Heart left ventricle (tissue), 16 donors: ENCODE measurements at regions not wholly inside any gene's neighbourhood (a gene's known extent, or its start where the extent isn't known, plus 50 kb on each side); places are given as distances from the start of the nearest gene placed in this dataset.

Source experiments
- ATAC-seq, 4 donors: fragments of 200-7000 bp; cut with Tn5 transposase; one replicate each; pipeline ENCODE4 v1.9.1; 2020 to 2022; ENCODE audit warnings: moderate library complexity in 4 of 4, mild to moderate bottlenecking in 3 of 4, moderate number of reproducible peaks in 1 of 4
- DNase-seq, 5 donors: peaks; one replicate each; pipeline ENCODE4 v3.0.0-alpha.2; 2020
- H3K27ac ChIP-seq, 12 donors: fragments of 200-600 bp; sonication (generic) in 4 of 12; one replicate each; pipeline versions ENCODE4 v1.5.0 to v1.8.0; 2016 to 2022; ENCODE audit warnings: mild to moderate bottlenecking in 2 of 12
- H3K27me3 ChIP-seq, 9 donors: fragments of 200-600 bp; sonication (generic) in 2 of 9; one replicate each; pipeline versions ENCODE4 v1.5.1 to v1.8.0; 2016 to 2022; ENCODE audit warnings: mild to moderate bottlenecking in 3 of 9
- H3K36me3 ChIP-seq, 9 donors: fragments of 200-600 bp; sonication (generic) in 2 of 9; one replicate each; pipeline versions ENCODE4 v1.5.0 to v1.8.0; 2018 to 2022; ENCODE audit warnings: mild to moderate bottlenecking in 2 of 9
- H3K4me1 ChIP-seq, 12 donors: fragments of 200-600 bp; sonication (generic) in 4 of 12; one replicate each; pipeline versions ENCODE4 v1.5.0 to v1.8.0; 2016 to 2022; ENCODE audit warnings: mild to moderate bottlenecking in 3 of 12
- H3K4me3 ChIP-seq, 12 donors: fragments of 200-600 bp; sonication (generic) in 4 of 12; one replicate each; pipeline versions ENCODE4 v1.5.0 to v1.8.0; 2017 to 2022; ENCODE audit warnings: mild to moderate bottlenecking in 9 of 12, moderate library complexity in 4 of 12
- H3K9me3 ChIP-seq, 12 donors: fragments of 200-600 bp; sonication (generic) in 4 of 12; one replicate each; pipeline versions ENCODE4 v1.5.0 to v1.8.0; 2016 to 2022; ENCODE audit warnings: mild to moderate bottlenecking in 1 of 12
- POLR2A ChIP-seq, 2 donors: fragments of 450-650 bp; IDR thresholded peaks; one replicate each; pipeline ENCODE4 v1.6.1; 2017; ENCODE audit warnings: antibody characterized with exemption in 2 of 2, mild to moderate bottlenecking in 2 of 2, moderate library complexity in 2 of 2
- WGBS, 4 donors: extraction: QIAGEN DNeasy Blood & Tissue Kit in 2 of 4; methylation state at CpG; one replicate each; pipeline versions ENCODE4 v1.1.5 to v1.1.7; 2013 to 2018; 5-methylcytosine and 5-hydroxymethylcytosine counted together
- intact Hi-C, 10 donors: fragments of 100-400 bp; cut with DNase I; formaldehyde crosslinking; loops; one replicate each; pipeline versions ENCODE4 v1.11.1 to v1.14.2; 2022
- TF ChIP-seq, protein P1 (sequence below), 12 donors: fragments of 200-600 bp; sonication (generic) in 4 of 12; IDR thresholded peaks; one replicate each; pipeline versions ENCODE4 v1.5.0 to v1.8.0; 2018 to 2022; ENCODE audit warnings: antibody characterized with exemption in 12 of 12, mild to moderate bottlenecking in 5 of 12
- donor health status: ischemic (EF 13 %, LVEDD 7.1; RV severe dilation, severe dysfunction).
- donor health status: healthy with polysubstance abuse.
- donor health status: DM: no; HTN: yes; CAD: no.
- donor health status: DM: no; HTN: no; CAD: no.
- donor health status: ischemic (EF 25% LVEDD 6.9; RV normal size, moderate dysfunction).
- donor health status: ischemic (EF 25% LVEDD 5.7; RV mildly dilated, moderate dysfunction).
- donor health status: healthy.
- donor health status: DM: yes; HTN: yes; CAD: no.
- donor health status: ischemic (EF 35%, LVEDD 5.7; RV mildly dilated, moderate dysfunction).
- donor health status: nonischemic (EF 11% LVEDD 7.7; RV severe dilation, severe dysfunction).
- donor health status: DM: yes; HTN: yes; CAD: no.
- donor health status: PGD.
- donor health status: ischemic (EF 29% LVEDD 5.4; RV normal size, mild dysfunction).
- donor health status: nonischemic (EF 23%, LVEDD 6.1; RV moderate dilation, normal function).

DNA sequence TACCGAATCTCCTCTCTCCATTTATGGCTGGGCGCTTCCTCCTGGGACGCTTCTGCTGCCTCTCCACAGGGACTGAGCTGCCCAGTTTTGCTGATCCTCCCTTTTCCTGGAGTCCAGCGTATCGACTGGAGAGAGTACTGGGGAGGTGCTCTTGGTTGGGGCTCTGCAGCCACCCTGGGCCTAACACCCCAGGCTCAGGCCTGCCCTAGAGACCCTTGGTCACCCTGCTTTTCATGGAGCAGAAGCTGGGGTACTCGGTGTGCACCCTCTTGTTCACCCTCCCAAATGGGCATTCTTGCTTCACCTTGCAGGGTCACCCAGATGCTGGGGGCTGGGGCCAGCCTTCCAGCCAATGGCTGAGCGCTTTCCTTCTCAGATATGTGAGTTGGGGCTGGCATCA, 88.8 kb upstream of the RET start:
- ATAC-seq = no peak
- Histone ChIP-seq H3K4me1 (no peaks in the 10 kb centered on the region), H3K27me3 (peaks cover 0 to 6% (median 0%) of the 10 kb centered on the region in 9 donors), H3K9me3 (no peaks in the 10 kb centered on the region), H3K4me3 (no peak overlapping the region), H3K36me3 (no peaks in the 10 kb centered on the region), H3K27ac (no peak overlapping the region)
- DNase-seq = peak in 1 of 5 donors; percentile 10
- intact Hi-C loops = no loop called here
- no peak for TF ChIP-seq POLR2A (IDR thresholded peaks at IDR 0.05)
- TF ChIP-seq, protein P1, sequence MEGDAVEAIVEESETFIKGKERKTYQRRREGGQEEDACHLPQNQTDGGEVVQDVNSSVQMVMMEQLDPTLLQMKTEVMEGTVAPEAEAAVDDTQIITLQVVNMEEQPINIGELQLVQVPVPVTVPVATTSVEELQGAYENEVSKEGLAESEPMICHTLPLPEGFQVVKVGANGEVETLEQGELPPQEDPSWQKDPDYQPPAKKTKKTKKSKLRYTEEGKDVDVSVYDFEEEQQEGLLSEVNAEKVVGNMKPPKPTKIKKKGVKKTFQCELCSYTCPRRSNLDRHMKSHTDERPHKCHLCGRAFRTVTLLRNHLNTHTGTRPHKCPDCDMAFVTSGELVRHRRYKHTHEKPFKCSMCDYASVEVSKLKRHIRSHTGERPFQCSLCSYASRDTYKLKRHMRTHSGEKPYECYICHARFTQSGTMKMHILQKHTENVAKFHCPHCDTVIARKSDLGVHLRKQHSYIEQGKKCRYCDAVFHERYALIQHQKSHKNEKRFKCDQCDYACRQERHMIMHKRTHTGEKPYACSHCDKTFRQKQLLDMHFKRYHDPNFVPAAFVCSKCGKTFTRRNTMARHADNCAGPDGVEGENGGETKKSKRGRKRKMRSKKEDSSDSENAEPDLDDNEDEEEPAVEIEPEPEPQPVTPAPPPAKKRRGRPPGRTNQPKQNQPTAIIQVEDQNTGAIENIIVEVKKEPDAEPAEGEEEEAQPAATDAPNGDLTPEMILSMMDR (IDR thresholded peaks at IDR 0.05) = no peak
- 79 to 88% (median 86%) methylated on average over 3 to 7 of the region's 7 CpGs for WGBS, 4 donors

DNA sequence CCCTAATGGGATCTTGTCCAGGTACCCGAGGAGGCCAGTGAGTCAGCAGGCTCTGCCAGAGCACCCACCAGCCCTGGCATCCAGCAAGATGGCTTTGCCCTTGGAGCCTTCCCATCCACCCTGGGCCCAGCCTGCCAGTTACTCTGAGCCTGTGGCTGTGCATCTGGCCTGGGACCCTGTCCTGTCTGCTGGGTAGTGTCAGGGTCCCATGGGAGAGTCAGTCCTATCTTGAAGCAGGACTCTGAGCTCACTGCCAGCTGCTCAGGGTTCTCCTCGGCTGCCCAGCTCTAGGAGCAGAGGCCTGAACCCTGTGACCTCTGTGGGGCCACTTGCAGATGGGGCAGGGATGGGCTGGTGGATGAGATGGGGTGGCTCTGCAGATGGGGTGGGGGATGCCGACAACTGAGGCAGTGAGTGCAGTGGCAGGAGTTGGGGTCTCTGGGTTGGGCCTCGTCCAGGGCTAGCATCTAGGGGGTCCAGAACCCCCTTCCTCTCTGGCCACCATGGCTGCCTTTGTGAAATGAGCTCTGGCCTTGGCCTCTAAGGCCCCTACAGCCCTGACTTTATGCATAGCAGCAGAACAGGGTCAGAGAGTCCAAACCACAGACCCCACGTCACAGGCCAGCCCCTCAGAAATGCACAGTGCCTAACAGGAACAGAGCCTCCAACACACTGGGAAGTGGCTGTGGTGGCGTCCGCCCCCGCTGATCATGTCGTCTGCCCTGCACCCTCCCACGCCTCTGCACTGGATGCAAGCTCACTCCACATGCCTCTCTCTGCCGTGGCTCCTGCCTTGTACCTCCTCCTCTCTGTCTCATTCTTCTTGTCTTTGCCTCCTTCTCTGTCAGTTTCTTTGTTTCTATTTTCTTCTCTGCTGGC, 88.1 kb upstream of the RET start:
- DNase-seq (peak in 3 of 5 donors; percentile 2 to 46 (median 12)), ATAC-seq (no peak)
- Histone ChIP-seq H3K36me3 (no peaks in the 10 kb centered on the region), H3K4me3 (no peak overlapping the region), H3K27me3 (peaks cover 0 to 6% (median 0%) of the 10 kb centered on the region in 9 donors), H3K4me1 (no peaks in the 10 kb centered on the region), H3K27ac (no peak overlapping the region), H3K9me3 (no peaks in the 10 kb centered on the region)
- intact Hi-C loops = no loop called here
- 75 to 81% (median 78%) methylated on average over 10 to 11 of the region's 11 CpGs for WGBS, 4 donors
- TF ChIP-seq, protein P1 (IDR thresholded peaks at IDR 0.05) = no peak
- no peak for TF ChIP-seq POLR2A (IDR thresholded peaks at IDR 0.05)

DNA sequence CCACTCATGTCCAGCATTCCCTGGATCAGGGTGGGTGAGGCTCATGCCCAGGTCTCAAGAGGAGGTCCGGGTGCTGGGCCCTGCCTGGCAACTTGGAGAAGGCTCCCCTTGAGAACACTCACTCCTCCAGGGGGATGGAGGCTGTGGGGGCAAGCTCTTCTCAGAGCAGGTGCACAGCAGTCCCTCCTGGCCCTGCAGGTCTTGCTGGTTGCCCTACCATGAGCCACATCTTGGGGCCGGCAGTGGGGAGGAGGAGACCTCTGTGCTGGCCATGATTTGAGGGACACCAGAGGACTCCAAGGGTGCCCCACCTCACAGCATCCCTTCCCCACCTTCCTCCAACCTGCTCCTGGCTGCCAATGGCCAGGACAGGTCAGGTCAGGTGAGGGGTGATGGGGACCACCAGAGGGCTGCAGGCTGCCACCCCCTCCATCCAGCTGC, 87.4 kb upstream of the RET start:
- Histone ChIP-seq H3K36me3 (no peaks in the 10 kb centered on the region), H3K9me3 (no peaks in the 10 kb centered on the region), H3K4me3 (no peak overlapping the region), H3K27ac (no peak overlapping the region), H3K27me3 (peaks cover 0 to 6% (median 0%) of the 10 kb centered on the region in 9 donors), H3K4me1 (no peaks in the 10 kb centered on the region)
- TF ChIP-seq, protein P1 (IDR thresholded peaks at IDR 0.05) = no peak
- TF ChIP-seq POLR2A (IDR thresholded peaks at IDR 0.05) = no peak
- 78 to 95% (median 86%) methylated on average over 2 of the region's 2 CpGs for WGBS, 4 donors
- DNase-seq (peak in 1 of 5 donors; percentile 12), ATAC-seq (no peak)
- intact Hi-C loops = no loop called here

DNA sequence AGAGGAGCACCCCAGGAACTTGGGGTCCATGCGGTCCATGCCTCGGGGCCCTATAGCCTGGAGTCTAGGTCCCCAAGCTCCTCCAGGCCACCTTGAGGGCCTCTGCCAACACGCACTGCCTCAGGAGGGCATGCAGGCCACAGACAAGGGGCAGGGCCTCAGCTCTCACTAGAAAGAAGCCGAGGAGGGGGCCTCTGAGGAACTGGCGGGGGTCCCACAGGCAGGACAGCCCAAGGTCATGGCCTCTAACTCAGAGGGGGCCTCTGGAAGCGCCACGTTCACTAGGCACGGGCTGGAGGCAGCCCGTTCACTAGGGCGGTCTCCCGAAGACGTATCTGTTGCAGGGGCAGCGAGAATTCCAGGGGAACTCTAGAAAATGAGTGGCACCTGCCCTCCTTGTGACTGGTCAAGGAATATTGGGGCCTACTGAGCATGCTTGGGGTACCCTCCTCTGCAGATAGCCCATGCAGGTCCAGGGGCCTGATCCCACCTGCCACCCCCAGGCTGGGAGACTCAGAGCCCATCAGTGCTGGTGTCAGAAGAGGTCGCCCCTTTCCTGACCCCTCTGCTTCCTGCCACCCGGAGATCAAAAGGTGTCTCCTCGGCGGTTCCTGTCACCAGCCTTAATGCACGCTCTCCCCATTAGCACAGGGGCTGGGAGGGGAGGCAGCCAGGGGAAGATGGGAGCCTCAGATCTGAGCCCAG, 86.7 kb upstream of the RET start:
- no peaks in the 10 kb centered on the region for H3K4me1 ChIP-seq
- DNase-seq (peak in 1 of 5 donors; percentile 11), ATAC-seq (no peak)
- WGBS, 4 donors = 73 to 79% (median 76%) methylated on average over 15 to 18 of the region's 18 CpGs
- no peaks in the 10 kb centered on the region for H3K9me3 ChIP-seq
- no peak overlapping the region for H3K4me3 ChIP-seq
- peaks cover 0 to 6% (median 0%) of the 10 kb centered on the region in 9 donors for H3K27me3 ChIP-seq
- H3K27ac ChIP-seq = no peak overlapping the region
- intact Hi-C loops = no loop called here
- no peak for TF ChIP-seq POLR2A (IDR thresholded peaks at IDR 0.05)
- TF ChIP-seq, protein P1 (IDR thresholded peaks at IDR 0.05) = no peak
- H3K36me3 ChIP-seq = no peaks in the 10 kb centered on the region
